H1 (cell line): ENCODE measurements at regions not wholly inside any gene's neighbourhood (a gene's known extent, or its start where the extent isn't known, plus 50 kb on each side); places are given as distances from the start of the nearest gene placed in this dataset.

Source experiments
- CTCF ChIA-PET: fragments of 300-600 bp; sonication (Branson Sonifier 250); formaldehyde crosslinking; loops from one replicate; lab custom pipeline; 2021; ENCODE audit not compliant: partially characterized antibody; lab: Charles Lee
- POLR2A ChIA-PET: fragments of 300-600 bp; sonication (Branson Sonifier 250); formaldehyde crosslinking; loops from one replicate; lab custom pipeline; 2021; ENCODE audit warnings: inconsistent platforms; ENCODE audit not compliant: partially characterized antibody; lab: Charles Lee
- DNase-seq, 2 experiments: peaks; one replicate each; pipeline versions ENCODE4 v3.0.0 to v3.0.0-alpha.2; 2010 to 2022; ENCODE audit warnings: low spot score in 2 of 2, low read depth in 1 of 2, mixed read lengths in 1 of 2
- FAIRE-seq: peaks from 2 replicates; lab custom pipeline; 2011; peaks lifted over from hg19 to GRCh38; lab: Jason Lieb, UNC
- H2AFZ ChIP-seq: 2 replicates; pipeline ENCODE4 v1.8.1; 2012; ENCODE audit warnings: low read length, inconsistent platforms
- H2AK5ac ChIP-seq: 2 replicates; pipeline ENCODE4 v1.6.1; 2013; ENCODE audit warnings: low read depth, low read length
- H2BK120ac ChIP-seq: replicated peaks from 2 replicates; pipeline ENCODE3; 2013; ENCODE audit warnings: low read depth, low read length, inconsistent platforms
- H2BK12ac ChIP-seq: 2 replicates; pipeline ENCODE4 v1.6.1; 2013; ENCODE audit warnings: low read depth, low read length
- H2BK15ac ChIP-seq: 2 replicates; pipeline ENCODE4 v1.6.1; 2013; ENCODE audit warnings: low read length
- H2BK20ac ChIP-seq: 2 replicates; pipeline ENCODE4 v1.6.1; 2013; ENCODE audit warnings: low read length
- H2BK5ac ChIP-seq: 2 replicates; pipeline ENCODE4 v1.6.1; 2013; ENCODE audit warnings: low read depth, low read length
- H3K14ac ChIP-seq: 2 replicates; pipeline ENCODE4 v1.6.1; 2013; ENCODE audit warnings: inconsistent platforms; ENCODE audit not compliant: insufficient read length
- H3K18ac ChIP-seq: 2 replicates; pipeline ENCODE4 v1.6.1; 2013; ENCODE audit warnings: low read length; ENCODE audit errors: extremely low read depth
- H3K23ac ChIP-seq: 2 replicates; pipeline ENCODE4 v1.6.1; 2013; ENCODE audit warnings: inconsistent platforms; ENCODE audit not compliant: insufficient read length
- H3K23me2 ChIP-seq: 2 replicates; pipeline ENCODE4 v1.6.1; 2013; ENCODE audit warnings: low read depth, low read length
- H3K27ac ChIP-seq: 2 replicates; pipeline ENCODE4 v1.6.1; 2011; ENCODE audit warnings: low read depth, low read length, inconsistent platforms
- H3K27me3 ChIP-seq, 4 experiments: replicated peaks in 1 of 4; 1 replicate in 1 of 4; 2 replicates in 3 of 4; pipeline versions ENCODE4 v1.6.1 to v1.8.1; 2011 to 2013; ENCODE audit warnings: low read length in 3 of 4, mild to moderate bottlenecking in 3 of 4, inconsistent platforms in 2 of 4, mixed read lengths in 2 of 4, moderate library complexity in 1 of 4; ENCODE audit not compliant: control insufficient read depth in 3 of 4, insufficient read depth in 3 of 4; ENCODE audit errors: extremely low read depth in 1 of 4
- H3K36me3 ChIP-seq, 4 experiments: 2 replicates each; pipeline versions ENCODE4 v1.6.1 to v1.8.1; 2011 to 2013; ENCODE audit warnings: mild to moderate bottlenecking in 4 of 4, low read length in 3 of 4, moderate library complexity in 2 of 4, control low read depth in 1 of 4, inconsistent platforms in 1 of 4; ENCODE audit not compliant: insufficient read depth in 4 of 4, control insufficient read depth in 2 of 4
- H3K4ac ChIP-seq: replicated peaks from 2 replicates; pipeline ENCODE3; 2013; ENCODE audit warnings: low read length, low read depth, mixed read lengths, inconsistent platforms; ENCODE audit not compliant: insufficient read length
- H3K4me1 ChIP-seq, 4 experiments: replicated peaks in 1 of 4; 1 replicate in 1 of 4; 2 replicates in 3 of 4; pipeline versions ENCODE4 v1.6.1 to v1.8.1; 2011 to 2013; ENCODE audit warnings: low read length in 3 of 4, inconsistent platforms in 2 of 4, mixed read lengths in 1 of 4; ENCODE audit not compliant: insufficient read depth in 4 of 4, control insufficient read depth in 3 of 4
- H3K4me2 ChIP-seq, 2 experiments: 2 replicates each; pipeline versions ENCODE4 v1.6.1 to v1.8.1; 2011 to 2013; ENCODE audit warnings: low read depth in 2 of 2, low read length in 2 of 2, control low read depth in 1 of 2, inconsistent platforms in 1 of 2, mild to moderate bottlenecking in 1 of 2; ENCODE audit not compliant: insufficient read depth in 1 of 2
- H3K4me3 ChIP-seq, 4 experiments: fragments of 200-600, 300-600 bp in 1 of 4; sonication (generic), shearing (Covaris generic), sonication (Bioruptor Twin) in 1 of 4; 2 replicates each; pipeline versions ENCODE4 v1.5.1 to v1.8.1; 2011 to 2016; ENCODE audit warnings: low read length in 4 of 4, low read depth in 3 of 4, control low read depth in 2 of 4, inconsistent platforms in 2 of 4, mild to moderate bottlenecking in 2 of 4, mixed read lengths in 1 of 4, moderate library complexity in 1 of 4; ENCODE audit not compliant: insufficient read depth in 2 of 4; ENCODE audit errors: extremely low read depth in 1 of 4
- H3K56ac ChIP-seq: replicated peaks from 2 replicates; pipeline ENCODE3; 2013; ENCODE audit warnings: low read depth, mild to moderate bottlenecking, mixed read lengths, low read length, inconsistent platforms; ENCODE audit not compliant: insufficient read length
- H3K79me1 ChIP-seq: 2 replicates; pipeline ENCODE4 v1.6.1; 2013; ENCODE audit warnings: low read depth, low read length, control low read depth
- H3K79me2 ChIP-seq, 2 experiments: 2 replicates each; pipeline versions ENCODE4 v1.6.1 to v1.8.1; 2012 to 2013; ENCODE audit warnings: low read length in 2 of 2, mild to moderate bottlenecking in 2 of 2, inconsistent platforms in 1 of 2; ENCODE audit not compliant: insufficient read depth in 2 of 2, control insufficient read depth in 1 of 2
- H3K9ac ChIP-seq, 4 experiments: replicated peaks in 1 of 4; 1 replicate in 1 of 4; 2 replicates in 3 of 4; pipeline versions ENCODE4 v1.6.1 to v1.8.1; 2011 to 2013; ENCODE audit warnings: low read depth in 3 of 4, low read length in 3 of 4, control low read depth in 2 of 4, mild to moderate bottlenecking in 2 of 4, moderate library complexity in 2 of 4, inconsistent platforms in 1 of 4; ENCODE audit errors: extremely low read depth in 1 of 4
- H3K9me3 ChIP-seq, 2 experiments: 2 replicates each; pipeline versions ENCODE4 v1.6.1 to v1.8.1; 2012 to 2013; ENCODE audit warnings: mild to moderate bottlenecking in 2 of 2, moderate library complexity in 2 of 2, control low read depth in 1 of 2, inconsistent platforms in 1 of 2, low read depth in 1 of 2, low read length in 1 of 2, mixed read lengths in 1 of 2; ENCODE audit not compliant: insufficient read depth in 2 of 2
- H4K20me1 ChIP-seq, 2 experiments: replicated peaks in 1 of 2; 2 replicates each; pipeline versions ENCODE3 to v1.8.1; 2011 to 2013; ENCODE audit warnings: inconsistent platforms in 2 of 2, low read length in 2 of 2, mild to moderate bottlenecking in 1 of 2; ENCODE audit not compliant: insufficient read depth in 2 of 2, control insufficient read depth in 1 of 2
- H4K5ac ChIP-seq: 2 replicates; pipeline ENCODE4 v1.6.1; 2013; ENCODE audit warnings: low read length, low read depth, mixed read lengths, inconsistent platforms; ENCODE audit not compliant: insufficient read length
- H4K8ac ChIP-seq: 2 replicates; pipeline ENCODE4 v1.8.0; 2013; ENCODE audit warnings: mild to moderate bottlenecking, moderate library complexity, low read length, inconsistent platforms; ENCODE audit not compliant: insufficient read depth; ENCODE audit errors: extremely low read depth
- H4K91ac ChIP-seq: replicated peaks from 2 replicates; pipeline ENCODE3; 2013; ENCODE audit warnings: low read length, mixed read lengths, inconsistent platforms; ENCODE audit not compliant: insufficient read length
- ASH2L ChIP-seq: fragments of 200-600, 300-600 bp; sonication (generic); IDR thresholded peaks from one replicate; pipeline ENCODE4 v1.7.1; 2017; ENCODE audit warnings: low read length
- BCL11A ChIP-seq, 2 experiments: IDR thresholded peaks; one replicate each; pipeline ENCODE4 v1.6.1; 2011; ENCODE audit warnings: low read depth in 2 of 2, low read length in 2 of 2, mild to moderate bottlenecking in 2 of 2
- CBX8 ChIP-seq: fragments of 300-800, 300-1000 bp; sonication (generic); IDR thresholded peaks from 2 replicates; pipeline ENCODE4 v1.7.1; 2016; ENCODE audit warnings: low read depth, low read length, borderline replicate concordance
- CEBPB ChIP-seq: IDR thresholded peaks from 2 replicates; pipeline ENCODE4 v1.6.1; 2012; ENCODE audit warnings: low read depth, low read length
- KDM1A ChIP-seq: fragments of 200-600, 300-600 bp; sonication (generic); IDR thresholded peaks from 2 replicates; pipeline ENCODE4 v1.7.1; 2016; ENCODE audit warnings: mild to moderate bottlenecking, low read length, borderline replicate concordance
- MAFK ChIP-seq: IDR thresholded peaks from 2 replicates; pipeline ENCODE4 v1.6.1; 2012; ENCODE audit warnings: low read depth, mild to moderate bottlenecking, improper control_type of control experiment, low read length
- POU5F1 ChIP-seq: IDR thresholded peaks from 2 replicates; pipeline ENCODE4 v1.6.1; 2011; ENCODE audit warnings: low read depth, mild to moderate bottlenecking, low read length, moderate library complexity
- RAD21 ChIP-seq, 2 experiments: IDR thresholded peaks in 1 of 2; conservative IDR thresholded peaks in 1 of 2; 2 replicates each; pipeline ENCODE4 v1.6.1; 2011; ENCODE audit warnings: low read depth in 2 of 2, low read length in 2 of 2, improper control_type of control experiment in 1 of 2, inconsistent platforms in 1 of 2, mild to moderate bottlenecking in 1 of 2, moderate library complexity in 1 of 2
- RXRA ChIP-seq: IDR thresholded peaks from 2 replicates; pipeline ENCODE4 v1.6.1; 2011; ENCODE audit warnings: low read depth, mild to moderate bottlenecking, low read length, moderate library complexity; ENCODE audit not compliant: insufficient read depth
- SIX5 ChIP-seq: IDR thresholded peaks from 2 replicates; pipeline ENCODE4 v1.6.1; 2011; ENCODE audit warnings: mild to moderate bottlenecking, low read depth, low read length
- SRF ChIP-seq: IDR thresholded peaks from 2 replicates; pipeline ENCODE4 v1.6.1; 2011; ENCODE audit warnings: mild to moderate bottlenecking, low read depth, low read length, moderate library complexity
- TAF1 ChIP-seq: IDR thresholded peaks from 2 replicates; pipeline ENCODE4 v1.6.1; 2011; ENCODE audit warnings: mild to moderate bottlenecking, low read depth, low read length
- TAF7 ChIP-seq: optimal IDR thresholded peaks from 2 replicates; pipeline ENCODE3; 2011; ENCODE audit warnings: low read depth, mild to moderate bottlenecking, inconsistent platforms, low read length, moderate library complexity, borderline replicate concordance
- TBP ChIP-seq: IDR thresholded peaks from 2 replicates; pipeline ENCODE4 v1.6.1; 2011; ENCODE audit warnings: low read depth, low read length, improper control_type of control experiment
- TEAD4 ChIP-seq: IDR thresholded peaks from 2 replicates; pipeline ENCODE4 v1.6.1; 2012; ENCODE audit warnings: low read depth, low read length, inconsistent platforms, mixed read lengths
- WGBS, 2 experiments: shearing (Covaris generic) in 1 of 2; methylation state at CpG; one replicate each; pipeline versions ENCODE4 v1.1.6 to v1.1.7; 2013 to 2015; ENCODE audit warnings: low lambda C conversion rate in 2 of 2, mixed read lengths in 2 of 2, inconsistent platforms in 1 of 2, low coverage in 1 of 2, missing lambda C conversion rate in 1 of 2; ENCODE audit not compliant: insufficient replicate concordance in 2 of 2, insufficient coverage in 1 of 2, insufficient read length in 1 of 2; ENCODE audit errors: extremely low coverage in 1 of 2, missing lambda C conversion rate in 1 of 2; 5-methylcytosine and 5-hydroxymethylcytosine counted together

DNA sequence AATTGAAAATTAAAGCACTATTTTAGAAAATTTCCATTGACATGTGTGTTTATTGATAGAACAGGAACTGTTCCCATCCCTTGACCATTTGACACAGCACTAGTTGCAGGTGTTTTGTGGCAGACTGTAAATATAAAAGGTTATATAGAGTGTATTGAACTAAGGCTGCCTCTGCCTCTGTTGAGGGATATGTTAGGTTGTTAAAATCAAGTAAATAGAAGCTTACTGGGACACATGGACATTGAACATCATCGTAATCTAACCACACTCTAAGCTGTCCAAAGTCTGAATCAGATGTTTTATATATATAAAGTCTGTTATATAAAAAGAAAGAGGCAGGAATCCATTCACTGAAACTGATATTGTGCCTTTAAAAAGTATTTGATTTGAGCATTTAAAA, 308.1 kb upstream of the PKN2 start:
- Histone ChIP-seq H3K4me2 (no peak overlapping the region), H2BK12ac (no peak overlapping the region), H4K5ac (no peak overlapping the region), H3K18ac (no peak overlapping the region), H2BK5ac (no peak overlapping the region), H3K27ac (no peak overlapping the region), H2BK15ac (no peak overlapping the region), H3K9me3 (no peaks in the 10 kb centered on the region), H3K23ac (no peak overlapping the region), H3K4me3 (no peak overlapping the region), H3K79me2 (no peaks in the 10 kb centered on the region), H3K14ac (no peak overlapping the region), H2BK20ac (no peak overlapping the region), H4K20me1 (no peaks in the 10 kb centered on the region), H3K4ac (no peak overlapping the region), H4K8ac (no peak overlapping the region), H2AFZ (no peak overlapping the region), H3K9ac (no peak overlapping the region), H3K79me1 (no peaks in the 10 kb centered on the region), H3K56ac (no peak overlapping the region), H2BK120ac (no peak overlapping the region), H3K23me2 (no peaks in the 10 kb centered on the region), H3K4me1 (no peaks in the 10 kb centered on the region), H4K91ac (no peak overlapping the region), H3K36me3 (no peaks in the 10 kb centered on the region), H3K27me3 (no peaks in the 10 kb centered on the region), H2AK5ac (no peak overlapping the region)
- CTCF ChIA-PET = no interaction called here
- FAIRE-seq (no peak), DNase-seq (no peak)
- POLR2A ChIA-PET = no interaction called here
- TF ChIP-seq CEBPB = no peak
- no peak for TF ChIP-seq TBP
- TF ChIP-seq SRF = no peak
- TF ChIP-seq TAF7 = no peak
- no peak for TF ChIP-seq MAFK
- no peak for TF ChIP-seq KDM1A
- TF ChIP-seq ASH2L = no peak
- no peak for TF ChIP-seq POU5F1
- no peak for TF ChIP-seq RAD21 (IDR thresholded peaks at IDR 0.05 in 1 of 2, conservative IDR thresholded peaks at IDR 0.05 in 1 of 2; ENCODE audit: low read depth in 2 of 2, low read length in 2 of 2)
- TF ChIP-seq TEAD4 = no peak
- TF ChIP-seq RXRA = no peak
- no peak for TF ChIP-seq SIX5
- no peak for TF ChIP-seq TAF1
- no peak for TF ChIP-seq BCL11A (IDR thresholded peaks at IDR 0.05; ENCODE audit: low read depth in 2 of 2, low read length in 2 of 2)
- no peak for TF ChIP-seq CBX8
- WGBS, 2 experiments = 91% methylated on average over 1 of the region's 1 CpG; no CpG with 5 or more reads in 1 of the 2 experiments
